Chondrocyte (in vitro differentiated cells): ENCODE measurements at regions not wholly inside any gene's neighbourhood (a gene's known extent, or its start where the extent isn't known, plus 50 kb on each side); places are given as distances from the start of the nearest gene placed in this dataset.

Experiments used
- DNase-seq: peaks from one replicate; pipeline ENCODE4 v3.0.0; 2021; ENCODE audit warnings: mixed read lengths, low spot score
- H3K27ac Mint-ChIP-seq: one replicate; pipeline ENCODE4 v1.8.0; 2021; ENCODE audit warnings: mild to moderate bottlenecking, moderate library complexity, mixed read lengths; ENCODE audit not compliant: unreplicated experiment
- H3K27me3 Mint-ChIP-seq: 2 replicates; pipeline ENCODE4 v1.8.0; 2021; ENCODE audit warnings: low read depth, mixed read lengths
- H3K36me3 Mint-ChIP-seq: 2 replicates; pipeline ENCODE4 v1.8.0; 2021; ENCODE audit warnings: low read depth, mixed read lengths
- H3K4me1 Mint-ChIP-seq: 2 replicates; pipeline ENCODE4 v1.8.0; 2021; ENCODE audit warnings: low read depth, mild to moderate bottlenecking, mixed read lengths
- H3K4me3 Mint-ChIP-seq: one replicate; pipeline ENCODE4 v1.8.0; 2021; ENCODE audit warnings: mild to moderate bottlenecking, moderate library complexity, mixed read lengths; ENCODE audit not compliant: unreplicated experiment
- H3K9me3 Mint-ChIP-seq: 2 replicates; pipeline ENCODE4 v1.8.0; 2021; ENCODE audit warnings: low read depth, mixed read lengths
- TF ChIP-seq, protein P1 (sequence below): fragments of 200-600 bp; sonication (generic); IDR thresholded peaks from 2 replicates; pipeline ENCODE4 v1.5.0; 2021; ENCODE audit warnings: antibody characterized with exemption, mild to moderate bottlenecking, moderate library complexity

DNA sequence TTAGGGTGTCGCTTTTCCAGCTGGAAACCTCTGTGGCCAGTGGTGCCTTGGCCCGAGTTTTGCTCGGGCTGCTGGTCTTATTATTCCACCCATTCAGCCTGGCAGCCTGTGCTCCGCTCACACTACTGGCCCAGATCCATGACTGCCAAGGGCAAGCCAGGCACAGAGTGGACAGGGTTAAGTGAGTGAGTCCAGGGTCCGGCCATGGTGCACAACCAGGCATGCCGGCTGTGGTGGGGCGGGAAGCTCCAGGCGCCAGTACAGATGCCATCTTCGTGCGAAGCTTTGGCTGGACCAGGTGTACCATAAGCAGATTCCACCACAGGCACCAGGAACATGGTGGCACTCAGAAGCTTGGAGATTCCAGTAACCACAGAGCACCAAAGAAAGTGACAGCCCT, 580.2 kb upstream of the FAM174A start:
- no peaks in the 10 kb centered on the region for H3K27me3 Mint-ChIP-seq

DNA sequence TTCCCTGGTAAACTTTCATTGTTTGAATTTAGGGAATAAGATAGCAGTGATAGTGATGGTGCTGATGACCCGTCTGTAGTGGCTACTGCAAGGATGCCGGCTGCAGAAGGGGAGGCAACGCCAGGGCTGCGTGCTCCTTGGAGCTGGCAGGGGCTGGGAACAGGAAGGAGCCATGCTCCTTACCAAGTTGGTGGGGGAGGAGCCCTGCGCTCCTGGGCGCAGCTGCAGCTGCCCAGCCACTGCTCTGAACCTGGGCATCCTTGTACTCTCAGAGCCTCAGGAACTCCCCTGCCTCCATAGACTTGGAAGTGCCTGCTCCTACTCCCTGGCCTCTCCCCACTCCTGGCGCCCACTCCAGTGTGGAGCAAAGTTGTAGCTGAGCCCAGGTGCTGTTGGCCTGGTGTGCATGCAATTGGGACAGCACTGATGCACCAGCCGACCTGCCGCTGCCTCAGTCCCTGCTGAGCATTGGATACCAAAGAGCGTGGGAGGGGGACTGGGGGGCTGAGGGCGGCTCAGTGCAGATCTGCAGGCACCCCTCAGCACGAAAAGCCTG, 585.1 kb upstream of the FAM174A start:
- TF ChIP-seq, protein P1, sequence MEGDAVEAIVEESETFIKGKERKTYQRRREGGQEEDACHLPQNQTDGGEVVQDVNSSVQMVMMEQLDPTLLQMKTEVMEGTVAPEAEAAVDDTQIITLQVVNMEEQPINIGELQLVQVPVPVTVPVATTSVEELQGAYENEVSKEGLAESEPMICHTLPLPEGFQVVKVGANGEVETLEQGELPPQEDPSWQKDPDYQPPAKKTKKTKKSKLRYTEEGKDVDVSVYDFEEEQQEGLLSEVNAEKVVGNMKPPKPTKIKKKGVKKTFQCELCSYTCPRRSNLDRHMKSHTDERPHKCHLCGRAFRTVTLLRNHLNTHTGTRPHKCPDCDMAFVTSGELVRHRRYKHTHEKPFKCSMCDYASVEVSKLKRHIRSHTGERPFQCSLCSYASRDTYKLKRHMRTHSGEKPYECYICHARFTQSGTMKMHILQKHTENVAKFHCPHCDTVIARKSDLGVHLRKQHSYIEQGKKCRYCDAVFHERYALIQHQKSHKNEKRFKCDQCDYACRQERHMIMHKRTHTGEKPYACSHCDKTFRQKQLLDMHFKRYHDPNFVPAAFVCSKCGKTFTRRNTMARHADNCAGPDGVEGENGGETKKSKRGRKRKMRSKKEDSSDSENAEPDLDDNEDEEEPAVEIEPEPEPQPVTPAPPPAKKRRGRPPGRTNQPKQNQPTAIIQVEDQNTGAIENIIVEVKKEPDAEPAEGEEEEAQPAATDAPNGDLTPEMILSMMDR: no peak
- Mint-ChIP-seq H3K27me3 (peaks cover 3% of the 10 kb centered on the region), H3K4me3 (no peak overlapping the region), H3K27ac (no peak overlapping the region), H3K9me3 (no peaks in the 10 kb centered on the region), H3K4me1 (no peaks in the 10 kb centered on the region), H3K36me3 (no peaks in the 10 kb centered on the region)
- DNase-seq: peak; percentile 72

More for the DNA sequence above, 580.2 kb upstream of the FAM174A start:
- H3K36me3 Mint-ChIP-seq: no peaks in the 10 kb centered on the region
- H3K4me1 Mint-ChIP-seq: no peaks in the 10 kb centered on the region
- TF ChIP-seq, protein P1: no peak
- peaks cover 5% of the 10 kb centered on the region for H3K9me3 Mint-ChIP-seq
- H3K4me3 Mint-ChIP-seq: no peak overlapping the region
- no peak overlapping the region for H3K27ac Mint-ChIP-seq
- no peak for DNase-seq

DNA sequence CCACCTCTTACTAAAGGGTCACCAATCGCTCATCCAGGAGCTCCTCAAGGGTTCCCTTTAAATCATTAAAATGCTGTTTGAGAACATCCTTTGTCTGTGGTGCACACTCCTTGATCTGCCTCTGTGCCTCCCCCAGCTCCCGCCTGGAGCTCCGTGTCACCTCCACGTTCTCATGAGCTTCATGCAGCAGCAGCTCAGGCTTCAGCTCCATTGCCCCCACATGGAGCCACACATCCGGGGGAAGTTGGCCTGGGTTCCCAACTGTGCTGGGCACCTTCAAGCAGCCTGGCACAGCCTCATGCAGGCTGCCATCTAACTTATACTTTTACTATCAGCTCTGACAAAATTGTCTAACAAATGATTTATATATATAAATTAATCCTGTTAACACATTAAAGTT, 585.8 kb upstream of the FAM174A start:
- no peak for DNase-seq
- no peaks in the 10 kb centered on the region for H3K9me3 Mint-ChIP-seq
- peaks cover 3% of the 10 kb centered on the region for H3K27me3 Mint-ChIP-seq
- H3K4me3 Mint-ChIP-seq: no peak overlapping the region
- TF ChIP-seq, protein P1: no peak
- no peaks in the 10 kb centered on the region for H3K36me3 Mint-ChIP-seq
- H3K27ac Mint-ChIP-seq: no peak overlapping the region
- no peaks in the 10 kb centered on the region for H3K4me1 Mint-ChIP-seq

DNA sequence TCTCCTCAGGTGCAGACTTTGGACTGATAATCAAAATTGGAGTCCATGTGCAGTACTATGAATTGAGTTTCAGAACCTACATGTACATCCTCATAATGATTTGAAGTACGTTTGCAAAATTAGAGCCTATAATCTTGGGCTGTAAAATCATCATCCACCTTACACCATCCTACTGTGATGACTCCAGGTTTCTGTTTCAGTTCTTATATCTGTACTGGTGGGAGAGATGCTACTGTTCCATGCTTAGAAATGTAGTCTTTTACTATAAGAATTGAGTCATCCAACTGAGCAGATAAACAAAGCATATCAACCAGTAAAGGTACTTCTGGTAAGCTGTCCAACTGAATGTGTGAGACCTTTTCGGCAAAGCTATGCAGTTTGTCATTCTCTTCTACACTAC, 586.3 kb upstream of the FAM174A start:
- Mint-ChIP-seq H3K27me3 (peaks cover 4% of the 10 kb centered on the region), H3K27ac (no peak overlapping the region), H3K9me3 (no peaks in the 10 kb centered on the region), H3K4me3 (no peak overlapping the region), H3K4me1 (no peaks in the 10 kb centered on the region), H3K36me3 (no peaks in the 10 kb centered on the region)
- TF ChIP-seq, protein P1: no peak
- DNase-seq: no peak

DNA sequence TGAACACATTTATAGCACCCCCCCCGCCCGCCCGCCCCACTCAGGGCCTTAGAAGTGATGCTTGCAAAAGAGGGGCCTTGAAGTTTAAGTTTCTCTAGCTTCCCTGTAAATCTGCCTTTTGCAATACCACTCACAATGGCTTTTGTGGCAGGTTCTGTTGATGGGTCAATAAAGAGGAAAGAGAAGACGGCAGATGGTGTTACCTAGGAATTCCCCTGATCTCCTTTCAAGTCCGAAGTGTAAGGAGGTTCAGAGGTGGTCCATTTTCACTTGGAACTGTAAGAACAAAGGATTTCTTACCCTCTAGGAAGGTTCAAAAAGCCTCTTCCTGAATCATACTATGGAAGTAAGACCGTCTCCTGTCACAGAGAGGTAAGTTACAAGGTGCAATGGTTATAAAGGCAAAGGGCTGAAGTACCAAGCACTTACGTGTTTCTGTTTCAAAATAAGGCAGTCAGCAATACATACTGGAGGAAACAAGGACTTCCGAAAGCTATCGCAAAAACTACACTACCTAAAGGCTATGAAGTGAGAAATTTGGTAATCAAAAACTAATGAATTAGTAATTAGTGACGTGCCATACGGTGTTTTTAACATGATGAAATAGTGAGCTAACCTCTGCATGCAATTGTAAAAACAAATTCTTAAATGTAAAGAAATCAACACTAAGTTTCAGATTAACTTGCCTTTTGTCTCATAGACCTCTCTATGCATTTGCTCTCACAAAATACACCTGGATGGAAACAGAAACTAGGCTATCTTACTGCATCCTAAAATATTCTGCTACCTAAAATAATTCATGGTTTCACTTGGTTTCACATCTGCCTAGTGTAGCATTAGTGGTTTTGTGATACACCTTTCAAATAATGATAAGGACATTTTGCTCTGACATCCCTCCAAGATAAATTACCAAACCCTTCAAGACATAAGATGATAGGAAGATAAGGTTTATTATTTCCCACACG, 589.4 kb upstream of the FAM174A start:
- TF ChIP-seq, protein P1: no peak
- Mint-ChIP-seq H3K4me1 (no peaks in the 10 kb centered on the region), H3K27ac (no peak overlapping the region), H3K36me3 (no peaks in the 10 kb centered on the region), H3K27me3 (peaks cover 8% of the 10 kb centered on the region), H3K4me3 (no peak overlapping the region), H3K9me3 (no peaks in the 10 kb centered on the region)
- no peak for DNase-seq
